Stomach (tissue), 4 donors: ENCODE measurements at regions not wholly inside any gene's neighbourhood (a gene's known extent, or its start where the extent isn't known, plus 50 kb on each side); places are given as distances from the start of the nearest gene placed in this dataset.

ENCODE experiments used
- POLR2A ChIP-seq, 4 donors: fragments of 450-650 bp; IDR thresholded peaks; one replicate each; pipeline ENCODE4 v1.6.1; 2016; ENCODE audit warnings: antibody characterized with exemption in 4 of 4, control low read depth in 2 of 4, mild to moderate bottlenecking in 1 of 4, moderate library complexity in 1 of 4
- TF ChIP-seq, protein P1 (sequence below), 7 experiments: fragments of 450-650 bp in 4 of 7; fragments of 200-600 bp in 3 of 7; sonication (generic) in 3 of 7; IDR thresholded peaks; one replicate each; pipeline ENCODE4 v1.5.1; 2016 to 2019; ENCODE audit warnings: antibody characterized with exemption in 7 of 7, control low read depth in 2 of 7, mild to moderate bottlenecking in 1 of 7

DNA sequence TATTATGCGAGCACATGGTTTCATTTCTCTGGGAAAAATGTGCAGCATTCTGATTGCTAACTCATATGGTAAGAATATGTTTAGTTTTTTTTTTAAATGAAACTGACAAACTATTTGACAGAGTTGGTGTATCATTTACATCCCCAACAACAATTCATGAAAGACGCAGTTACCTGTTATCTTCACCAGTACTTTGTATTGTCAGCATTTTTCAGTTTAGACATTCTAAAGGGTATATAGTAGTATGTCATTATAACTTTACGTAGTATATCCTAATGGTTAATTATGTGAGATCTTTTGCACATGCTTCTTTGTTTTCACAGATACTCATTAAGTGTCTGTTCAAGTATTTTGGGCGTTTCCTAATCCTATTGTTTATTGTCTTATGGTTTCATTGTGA lies 891.1 kb upstream of the AGA start:
- TF ChIP-seq POLR2A (IDR thresholded peaks at IDR 0.05), result no peak
- TF ChIP-seq, protein P1, sequence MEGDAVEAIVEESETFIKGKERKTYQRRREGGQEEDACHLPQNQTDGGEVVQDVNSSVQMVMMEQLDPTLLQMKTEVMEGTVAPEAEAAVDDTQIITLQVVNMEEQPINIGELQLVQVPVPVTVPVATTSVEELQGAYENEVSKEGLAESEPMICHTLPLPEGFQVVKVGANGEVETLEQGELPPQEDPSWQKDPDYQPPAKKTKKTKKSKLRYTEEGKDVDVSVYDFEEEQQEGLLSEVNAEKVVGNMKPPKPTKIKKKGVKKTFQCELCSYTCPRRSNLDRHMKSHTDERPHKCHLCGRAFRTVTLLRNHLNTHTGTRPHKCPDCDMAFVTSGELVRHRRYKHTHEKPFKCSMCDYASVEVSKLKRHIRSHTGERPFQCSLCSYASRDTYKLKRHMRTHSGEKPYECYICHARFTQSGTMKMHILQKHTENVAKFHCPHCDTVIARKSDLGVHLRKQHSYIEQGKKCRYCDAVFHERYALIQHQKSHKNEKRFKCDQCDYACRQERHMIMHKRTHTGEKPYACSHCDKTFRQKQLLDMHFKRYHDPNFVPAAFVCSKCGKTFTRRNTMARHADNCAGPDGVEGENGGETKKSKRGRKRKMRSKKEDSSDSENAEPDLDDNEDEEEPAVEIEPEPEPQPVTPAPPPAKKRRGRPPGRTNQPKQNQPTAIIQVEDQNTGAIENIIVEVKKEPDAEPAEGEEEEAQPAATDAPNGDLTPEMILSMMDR (IDR thresholded peaks at IDR 0.05), result no peak
